COLO668 (cell line): ENCODE measurements at regions not wholly inside any gene's neighbourhood (a gene's known extent, or its start where the extent isn't known, plus 50 kb on each side); places are given as distances from the start of the nearest gene placed in this dataset.
"Not testable (repeated sequence)": the region's sequence is repeated elsewhere in the genome, so short reads cannot be mapped to it uniquely, and the experiment has no call there.

ENCODE experiments used
- DNase-seq: peaks from one replicate; lab custom pipeline; 2025; ENCODE audit not compliant: unreplicated experiment; lab: John Stamatoyannopoulos, UW

- DNase-seq: no peak
Observed at GRCh38 chr6:141463237-141463977, 669.3 kb upstream of the GJE1 start.

- no peak for DNase-seq
Observed at GRCh38 chr6:141460743-141461484, 671.8 kb upstream of the GJE1 start.

- DNase-seq: not testable (repeated sequence)
Observed at GRCh38 chr6:141460245-141460644, 672.5 kb upstream of the GJE1 start.

GRCh38 chr6:141457984-141458383, 674.7 kb upstream of the GJE1 start:
- DNase-seq: not testable (repeated sequence)

GRCh38 chr6:141452354-141452686, 680.4 kb upstream of the GJE1 start:
- no peak for DNase-seq

GRCh38 chr6:141451511-141452353, 681.0 kb upstream of the GJE1 start:
- no peak for DNase-seq

- no peak for DNase-seq
Observed at GRCh38 chr6:141451181-141451510, 681.6 kb upstream of the GJE1 start.

- DNase-seq: no peak
Observed at GRCh38 chr6:141445928-141446628, 686.6 kb upstream of the GJE1 start.

GRCh38 chr6:141443668-141444289, 688.9 kb upstream of the GJE1 start:
- DNase-seq: no peak

GRCh38 chr6:141443032-141443431, 689.7 kb upstream of the GJE1 start:
- DNase-seq: no peak

GRCh38 chr6:141439513-141439912, 693.2 kb upstream of the GJE1 start:
- DNase-seq: no peak

GRCh38 chr6:141437685-141438084, 695.0 kb upstream of the GJE1 start:
- no peak for DNase-seq

GRCh38 chr6:141437011-141437410, 695.7 kb upstream of the GJE1 start:
- DNase-seq: no peak

- DNase-seq: no peak
Observed at GRCh38 chr6:141426400-141426980, 706.2 kb upstream of the GJE1 start.

GRCh38 chr6:141421378-141421777, 711.3 kb upstream of the GJE1 start:
- no peak for DNase-seq

GRCh38 chr6:141418076-141418475, 714.6 kb upstream of the GJE1 start:
- no peak for DNase-seq

- DNase-seq: no peak
Observed at GRCh38 chr6:141415896-141416295, 716.8 kb upstream of the GJE1 start.

GRCh38 chr6:141413196-141413595, 719.5 kb upstream of the GJE1 start:
- DNase-seq: no peak

GRCh38 chr6:141406761-141407160, 726.0 kb upstream of the GJE1 start:
- DNase-seq: no peak

- DNase-seq: no peak
Observed at GRCh38 chr6:141403827-141404226, 728.9 kb upstream of the GJE1 start.
